HAP-1 (cell line): ENCODE measurements at regions not wholly inside any gene's neighbourhood (a gene's known extent, or its start where the extent isn't known, plus 50 kb on each side); places are given as distances from the start of the nearest gene placed in this dataset.
"Not testable (repeated sequence)": the region's sequence is repeated elsewhere in the genome, so short reads cannot be mapped to it uniquely, and the experiment has no call there.

Source experiments
- DNase-seq, 2 experiments: peaks; one replicate each; pipeline ENCODE4 v3.0.0-alpha.2; 2016 to 2020; ENCODE audit warnings: low spot score in 2 of 2
- H3K27me3 ChIP-seq: fragments of 250-450 bp; sonication (Bioruptor Pico); 2 replicates; pipeline ENCODE4 v1.5.1; 2020; ENCODE audit warnings: low read depth, mild to moderate bottlenecking, moderate library complexity
- H3K36me3 ChIP-seq: fragments of 250-450 bp; sonication (Bioruptor Pico); replicated peaks from 2 replicates; pipeline ENCODE4 v1.5.1; 2020; ENCODE audit warnings: mild to moderate bottlenecking
- H3K4me1 ChIP-seq: fragments of 250-450 bp; sonication (Bioruptor Pico); 2 replicates; pipeline ENCODE4 v1.5.1; 2020; ENCODE audit warnings: mild to moderate bottlenecking
- H3K4me3 ChIP-seq: fragments of 250-450 bp; sonication (Bioruptor Pico); 2 replicates; pipeline ENCODE4 v1.5.1; 2020; ENCODE audit warnings: mild to moderate bottlenecking, moderate library complexity
- H3K9me3 ChIP-seq: fragments of 250-450 bp; sonication (Bioruptor Pico); 2 replicates; pipeline ENCODE4 v1.5.1; 2020; ENCODE audit warnings: mild to moderate bottlenecking, moderate library complexity
- in situ Hi-C: fragments of 300-500 bp; cut with MboI; formaldehyde crosslinking; loops from 3 replicates; pipeline ENCODE4 v1.14.3; 2020; ENCODE audit warnings: low sequenced_read_pairs, inconsistent platforms, mixed read lengths

- in situ Hi-C loops: no loop called here
- Histone ChIP-seq H3K9me3 (no peaks in the 10 kb centered on the region), H3K27me3 (no peaks in the 10 kb centered on the region), H3K4me1 (no peaks in the 10 kb centered on the region), H3K4me3 (no peak overlapping the region), H3K36me3 (no peaks in the 10 kb centered on the region)
- DNase-seq: no peak
Measured at GRCh38 chr12:3419558-3419957, 71.4 kb upstream of the PRMT8 start.

- H3K9me3 ChIP-seq: no peaks in the 10 kb centered on the region
- in situ Hi-C loops: no loop called here
- no peaks in the 10 kb centered on the region for H3K36me3 ChIP-seq
- no peak for DNase-seq
- no peaks in the 10 kb centered on the region for H3K4me1 ChIP-seq
- no peak overlapping the region for H3K4me3 ChIP-seq
- H3K27me3 ChIP-seq: no peaks in the 10 kb centered on the region
Measured at GRCh38 chr12:3420693-3421092, 70.3 kb upstream of the PRMT8 start.

GRCh38 chr12:3421191-3421978 lies 69.6 kb upstream of the PRMT8 start:
- Histone ChIP-seq H3K4me1 (no peaks in the 10 kb centered on the region), H3K9me3 (no peaks in the 10 kb centered on the region), H3K36me3 (no peaks in the 10 kb centered on the region), H3K4me3 (no peak overlapping the region), H3K27me3 (no peaks in the 10 kb centered on the region)
- DNase-seq: no peak
- in situ Hi-C loops: no loop called here

- DNase-seq, in situ Hi-C loops, H3K4me3 ChIP-seq, H3K36me3 ChIP-seq, H3K4me1 ChIP-seq, H3K9me3 ChIP-seq, H3K27me3 ChIP-seq: not testable (repeated sequence)
Measured at GRCh38 chr12:3424796-3425195, 66.2 kb upstream of the PRMT8 start.

GRCh38 chr12:3427956-3428355 lies 63.0 kb upstream of the PRMT8 start:
- Histone ChIP-seq H3K4me1 (no peaks in the 10 kb centered on the region), H3K36me3 (no peaks in the 10 kb centered on the region)

GRCh38 chr12:3428631-3429030 lies 62.4 kb upstream of the PRMT8 start:
- Histone ChIP-seq H3K9me3 (no peaks in the 10 kb centered on the region), H3K4me1 (no peaks in the 10 kb centered on the region), H3K4me3 (no peak overlapping the region), H3K36me3 (no peaks in the 10 kb centered on the region), H3K27me3 (no peaks in the 10 kb centered on the region)
- DNase-seq: no peak
- in situ Hi-C loops: no loop called here

More at GRCh38 chr12:3427956-3428355, 63.0 kb upstream of the PRMT8 start:
- Histone ChIP-seq H3K4me3 (no peak overlapping the region), H3K9me3 (no peaks in the 10 kb centered on the region), H3K27me3 (no peaks in the 10 kb centered on the region)
- in situ Hi-C loops: no loop called here
- no peak for DNase-seq

- H3K27me3 ChIP-seq, in situ Hi-C loops, DNase-seq, H3K4me3 ChIP-seq, H3K36me3 ChIP-seq, H3K4me1 ChIP-seq, H3K9me3 ChIP-seq: not testable (repeated sequence)
Measured at GRCh38 chr12:3429523-3429922, 61.5 kb upstream of the PRMT8 start.

GRCh38 chr12:3431686-3432085 lies 59.3 kb upstream of the PRMT8 start:
- no peaks in the 10 kb centered on the region for H3K9me3 ChIP-seq
- no peaks in the 10 kb centered on the region for H3K4me1 ChIP-seq
- no peak for DNase-seq
- no peak overlapping the region for H3K4me3 ChIP-seq
- H3K36me3 ChIP-seq: no peaks in the 10 kb centered on the region
- in situ Hi-C loops: no loop called here
- H3K27me3 ChIP-seq: no peaks in the 10 kb centered on the region; the same call in 1 of the 2 replicates

- DNase-seq: no peak
- H3K9me3 ChIP-seq: no peaks in the 10 kb centered on the region
- H3K36me3 ChIP-seq: no peaks in the 10 kb centered on the region
- H3K4me3 ChIP-seq: no peak overlapping the region
- no peaks in the 10 kb centered on the region; the same call in 1 of the 2 replicates for H3K27me3 ChIP-seq
- H3K4me1 ChIP-seq: no peaks in the 10 kb centered on the region
- in situ Hi-C loops: no loop called here
Measured at GRCh38 chr12:3432176-3432742, 58.7 kb upstream of the PRMT8 start.

- H3K4me1 ChIP-seq: no peaks in the 10 kb centered on the region
- no peaks in the 10 kb centered on the region for H3K36me3 ChIP-seq
- no peaks in the 10 kb centered on the region for H3K9me3 ChIP-seq
- DNase-seq: no peak
- H3K4me3 ChIP-seq: no peak overlapping the region
- in situ Hi-C loops: no loop called here
- no peaks in the 10 kb centered on the region; the same call in 1 of the 2 replicates for H3K27me3 ChIP-seq
Measured at GRCh38 chr12:3432868-3433267, 58.1 kb upstream of the PRMT8 start.

- no peak for DNase-seq
- Histone ChIP-seq H3K27me3 (peaks cover 4% of the 10 kb centered on the region; the same call in 1 of the 2 replicates), H3K36me3 (no peaks in the 10 kb centered on the region), H3K4me1 (no peaks in the 10 kb centered on the region), H3K4me3 (no peak overlapping the region), H3K9me3 (no peaks in the 10 kb centered on the region)
- in situ Hi-C loops: no loop called here
Measured at GRCh38 chr12:3436461-3437065, 54.4 kb upstream of the PRMT8 start.

- Histone ChIP-seq H3K36me3 (no peaks in the 10 kb centered on the region), H3K27me3 (peaks cover 4% of the 10 kb centered on the region; the same call in 1 of the 2 replicates), H3K9me3 (no peaks in the 10 kb centered on the region), H3K4me3 (no peak overlapping the region), H3K4me1 (no peaks in the 10 kb centered on the region)
- no peak for DNase-seq
- in situ Hi-C loops: no loop called here
Measured at GRCh38 chr12:3437986-3438385, 53.0 kb upstream of the PRMT8 start.

GRCh38 chr12:3438401-3438800 lies 52.6 kb upstream of the PRMT8 start:
- no peak for DNase-seq
- no peaks in the 10 kb centered on the region for H3K36me3 ChIP-seq

More at GRCh38 chr12:3438401-3438800, 52.6 kb upstream of the PRMT8 start:
- in situ Hi-C loops: no loop called here
- peaks cover 4% of the 10 kb centered on the region; the same call in 1 of the 2 replicates for H3K27me3 ChIP-seq
- no peaks in the 10 kb centered on the region for H3K9me3 ChIP-seq
- no peaks in the 10 kb centered on the region for H3K4me1 ChIP-seq
- no peak overlapping the region for H3K4me3 ChIP-seq
